Gastroesophageal sphincter (tissue), 4 donors: ENCODE measurements at regions not wholly inside any gene's neighbourhood (a gene's known extent, or its start where the extent isn't known, plus 50 kb on each side); places are given as distances from the start of the nearest gene placed in this dataset.
"Not testable (repeated sequence)": the region's sequence is repeated elsewhere in the genome, so short reads cannot be mapped to it uniquely, and the experiment has no call there.

Experiments used
- ATAC-seq: fragments of 150-250 bp; one replicate; pipeline ENCODE4 v1.9.1; 2016; ENCODE audit warnings: mild to moderate bottlenecking, moderate library complexity
- H3K27ac ChIP-seq, 4 donors: fragments of 200-600 bp; sonication (generic) in 3 of 4; 1 replicate in 3 of 4; 2 replicates in 1 of 4; pipeline ENCODE4 v1.5.1; 2016 to 2019
- H3K27me3 ChIP-seq: fragments of 200-600 bp; sonication (generic); one replicate; pipeline ENCODE4 v1.5.1; 2019
- H3K36me3 ChIP-seq, 2 donors: fragments of 200-600 bp; sonication (generic); one replicate each; pipeline ENCODE4 v1.5.1; 2019; ENCODE audit warnings: control low read depth in 1 of 2
- H3K4me1 ChIP-seq, 3 donors: fragments of 200-600 bp; sonication (generic); 1 replicate in 2 of 3; 2 replicates in 1 of 3; pipeline ENCODE4 v1.5.1; 2016 to 2019; ENCODE audit warnings: control low read depth in 2 of 3
- H3K4me3 ChIP-seq, 2 donors: fragments of 200-600 bp; sonication (generic); one replicate each; pipeline ENCODE4 v1.5.1; 2019; ENCODE audit warnings: mild to moderate bottlenecking in 1 of 2, moderate library complexity in 1 of 2
- H3K9me3 ChIP-seq, 3 donors: fragments of 200-600 bp; sonication (generic); one replicate each; pipeline ENCODE4 v1.5.1; 2017 to 2019; ENCODE audit warnings: control low read depth in 2 of 3
- CTCF ChIP-seq, 4 experiments: fragments of 200-600 bp in 2 of 4; fragments of 450-650 bp in 2 of 4; sonication (generic) in 1 of 4; IDR thresholded peaks; one replicate each; pipeline ENCODE4 v1.5.1; 2017 to 2019; ENCODE audit warnings: antibody characterized with exemption in 4 of 4, mild to moderate bottlenecking in 2 of 4, moderate library complexity in 2 of 4
- EP300 ChIP-seq: sonication (generic); formaldehyde crosslinking; IDR thresholded peaks from one replicate; pipeline ENCODE4 v1.6.1; 2017; ENCODE audit warnings: antibody characterized with exemption, mild to moderate bottlenecking
- POLR2A ChIP-seq, 2 donors: fragments of 450-650 bp; IDR thresholded peaks; one replicate each; pipeline ENCODE4 v1.6.1; 2017; ENCODE audit warnings: antibody characterized with exemption in 2 of 2, mild to moderate bottlenecking in 2 of 2, moderate library complexity in 1 of 2
- POLR2AphosphoS5 ChIP-seq: sonication (generic); formaldehyde crosslinking; IDR thresholded peaks from one replicate; pipeline ENCODE4 v1.6.1; 2017; ENCODE audit warnings: antibody characterized with exemption
- WGBS, 2 donors: methylation state at CpG; one replicate each; pipeline ENCODE4 v1.1.5; 2018; ENCODE audit warnings: low coverage in 1 of 2; 5-methylcytosine and 5-hydroxymethylcytosine counted together

- no peaks in the 10 kb centered on the region for H3K27me3 ChIP-seq
- H3K27ac ChIP-seq, result no peak overlapping the region
- H3K4me1 ChIP-seq, result no peaks in the 10 kb centered on the region
- 77 to 81% methylated on average over 7 to 8 of the region's 8 CpGs for WGBS, 2 donors
- no peaks in the 10 kb centered on the region for H3K9me3 ChIP-seq
- TF ChIP-seq POLR2A (IDR thresholded peaks at IDR 0.05) (no peak), CTCF (IDR thresholded peaks at IDR 0.05) (no peak), POLR2AphosphoS5 (no peak), EP300 (no peak)
- ATAC-seq, result no peak
- H3K36me3 ChIP-seq, result no peaks in the 10 kb centered on the region
- H3K4me3 ChIP-seq, result no peak overlapping the region
Measured at GRCh38 chr2:239730897-239731296, 294.2 kb downstream of the NDUFA10 start.

GRCh38 chr2:239730567-239730882 lies 294.6 kb downstream of the NDUFA10 start:
- not testable (repeated sequence) for H3K27me3 ChIP-seq, H3K27ac ChIP-seq, H3K4me1 ChIP-seq, ATAC-seq, H3K9me3 ChIP-seq, H3K36me3 ChIP-seq, H3K4me3 ChIP-seq
- 64 to 100% methylated on average over 2 to 4 of the region's 8 CpGs for WGBS, 2 donors

- TF ChIP-seq POLR2AphosphoS5, result no peak
- no peak for TF ChIP-seq POLR2A (IDR thresholded peaks at IDR 0.05)
- no peak for TF ChIP-seq EP300
- TF ChIP-seq CTCF (IDR thresholded peaks at IDR 0.05), result no peak
- 73 to 80% methylated on average over 1 to 5 of the region's 22 CpGs for WGBS, 2 donors
- no peak overlapping the region for H3K4me3 ChIP-seq
Measured at GRCh38 chr2:239729681-239730566, 295.2 kb downstream of the NDUFA10 start.

GRCh38 chr2:239729151-239729550 lies 296.0 kb downstream of the NDUFA10 start:
- TF ChIP-seq CTCF (IDR thresholded peaks at IDR 0.05), result no peak
- no peak for TF ChIP-seq POLR2AphosphoS5
- TF ChIP-seq POLR2A (IDR thresholded peaks at IDR 0.05), result no peak
- no peak for TF ChIP-seq EP300
- no peak overlapping the region for H3K4me3 ChIP-seq
- no peaks in the 10 kb centered on the region for H3K36me3 ChIP-seq
- H3K9me3 ChIP-seq, result no peaks in the 10 kb centered on the region
- H3K27ac ChIP-seq, result no peak overlapping the region
- no peaks in the 10 kb centered on the region for H3K27me3 ChIP-seq
- no peak for ATAC-seq
- H3K4me1 ChIP-seq, result peaks cover 0 to 6% (median 0%) of the 10 kb centered on the region in 3 donors
- WGBS, 2 donors, result no CpG with 5 or more reads among the region's 17 CpGs

More at GRCh38 chr2:239729681-239730566, 295.2 kb downstream of the NDUFA10 start:
- H3K4me1 ChIP-seq, result no peaks in the 10 kb centered on the region
- no peak overlapping the region for H3K27ac ChIP-seq
- no peaks in the 10 kb centered on the region for H3K9me3 ChIP-seq
- no peaks in the 10 kb centered on the region for H3K27me3 ChIP-seq
- no peak for ATAC-seq
- H3K36me3 ChIP-seq, result no peaks in the 10 kb centered on the region

- 89 to 92% methylated on average over 11 of the region's 15 CpGs for WGBS, 2 donors
- H3K4me1 ChIP-seq, result peaks cover 0 to 9% (median 0%) of the 10 kb centered on the region in 3 donors
- no peaks in the 10 kb centered on the region for H3K9me3 ChIP-seq
- TF ChIP-seq POLR2AphosphoS5 (no peak), CTCF (IDR thresholded peaks at IDR 0.05) (no peak), EP300 (no peak), POLR2A (IDR thresholded peaks at IDR 0.05) (no peak)
- no peak for ATAC-seq
- no peak overlapping the region for H3K27ac ChIP-seq
- no peaks in the 10 kb centered on the region for H3K36me3 ChIP-seq
- no peak overlapping the region for H3K4me3 ChIP-seq
- no peaks in the 10 kb centered on the region for H3K27me3 ChIP-seq
Measured at GRCh38 chr2:239728751-239729150, 296.4 kb downstream of the NDUFA10 start.
